Hepatocyte (in vitro differentiated cells): ENCODE measurements at regions not wholly inside any gene's neighbourhood (a gene's known extent, or its start where the extent isn't known, plus 50 kb on each side); places are given as distances from the start of the nearest gene placed in this dataset.

Experiments used
- DNase-seq: peaks from one replicate; pipeline ENCODE4 v3.0.0-alpha.2; 2016; ENCODE audit warnings: low spot score
- H2AFZ ChIP-seq: fragments of 200-600 bp; sonication (generic); 2 replicates; pipeline ENCODE4 v1.6.0; 2016; ENCODE audit warnings: antibody characterized with exemption, mild to moderate bottlenecking
- H3K27ac ChIP-seq: fragments of 200-600 bp; sonication (generic); 2 replicates; pipeline ENCODE4 v1.5.1; 2016; ENCODE audit warnings: mild to moderate bottlenecking
- H3K27me3 ChIP-seq: fragments of 200-600 bp; sonication (generic); 2 replicates; pipeline ENCODE4 v1.6.1; 2016
- H3K36me3 ChIP-seq: fragments of 200-600 bp; sonication (generic); replicated peaks from 2 replicates; pipeline ENCODE4 v1.5.1; 2016; ENCODE audit warnings: low read depth; ENCODE audit not compliant: insufficient read depth
- H3K4me1 ChIP-seq: fragments of 200-600 bp; sonication (generic); 2 replicates; pipeline ENCODE4 v1.5.1; 2016; ENCODE audit warnings: mild to moderate bottlenecking, moderate library complexity; ENCODE audit not compliant: insufficient read depth
- H3K4me2 ChIP-seq: fragments of 200-600 bp; sonication (generic); 2 replicates; pipeline ENCODE4 v1.6.0; 2016
- H3K4me3 ChIP-seq: fragments of 200-600 bp; sonication (generic); 2 replicates; pipeline ENCODE4 v1.5.1; 2016; ENCODE audit warnings: mild to moderate bottlenecking
- H3K79me2 ChIP-seq: fragments of 200-600 bp; sonication (generic); 2 replicates; pipeline ENCODE4 v1.6.0; 2017; ENCODE audit warnings: mild to moderate bottlenecking
- H3K9me2 ChIP-seq: fragments of 200-600 bp; sonication (generic); replicated peaks from 2 replicates; pipeline ENCODE4 v1.6.0; 2017; ENCODE audit warnings: mild to moderate bottlenecking; ENCODE audit not compliant: insufficient read depth
- H3K9me3 ChIP-seq: fragments of 200-600 bp; sonication (generic); 2 replicates; pipeline ENCODE4 v1.5.1; 2016; ENCODE audit warnings: low read depth, mild to moderate bottlenecking
- H4K20me1 ChIP-seq: fragments of 200-600 bp; sonication (generic); 2 replicates; pipeline ENCODE4 v1.6.0; 2016; ENCODE audit warnings: mild to moderate bottlenecking; ENCODE audit not compliant: insufficient read depth, poor library complexity, severe bottlenecking
- CTCF ChIP-seq: fragments of 200-600 bp; sonication (generic); IDR thresholded peaks from 2 replicates; pipeline ENCODE4 v1.5.1; 2016; ENCODE audit warnings: antibody characterized with exemption, mild to moderate bottlenecking; ENCODE audit not compliant: poor library complexity
- EZH2 ChIP-seq: fragments of 200-600 bp; sonication (generic); IDR thresholded peaks from 2 replicates; pipeline ENCODE4 v1.6.1; 2016; ENCODE audit warnings: antibody characterized with exemption, mild to moderate bottlenecking, borderline replicate concordance
- EZH2phosphoT487 ChIP-seq: fragments of 200-600 bp; sonication (generic); IDR thresholded peaks from one replicate; pipeline ENCODE4 v1.6.1; 2018; ENCODE audit warnings: antibody characterized with exemption, mild to moderate bottlenecking, low read depth, moderate library complexity; ENCODE audit not compliant: unreplicated experiment, severe bottlenecking
- WGBS: methylation state at CpG from one replicate; pipeline ENCODE4 v1.1.6; 2016; ENCODE audit warnings: low lambda C conversion rate; ENCODE audit errors: missing lambda C conversion rate; 5-methylcytosine and 5-hydroxymethylcytosine counted together

- Histone ChIP-seq H3K4me2 (no peak overlapping the region), H3K4me3 (no peak overlapping the region), H3K36me3 (no peaks in the 10 kb centered on the region), H3K27ac (no peak overlapping the region), H4K20me1 (no peaks in the 10 kb centered on the region), H2AFZ (no peak overlapping the region), H3K9me2 (no peaks in the 10 kb centered on the region), H3K4me1 (no peaks in the 10 kb centered on the region), H3K79me2 (no peaks in the 10 kb centered on the region), H3K27me3 (no peaks in the 10 kb centered on the region), H3K9me3 (no peaks in the 10 kb centered on the region)
- DNase-seq = no peak
- TF ChIP-seq CTCF (no peak), EZH2 (no peak), EZH2phosphoT487 (no peak)
Observed at GRCh38 chr3:87810452-87811016, 248.3 kb downstream of the CGGBP1 start.

- no peak overlapping the region for H3K4me2 ChIP-seq
- 73% methylated on average over 5 of the region's 5 CpGs for WGBS
- no peak for DNase-seq
- H3K27ac ChIP-seq = no peak overlapping the region
- no peak overlapping the region for H2AFZ ChIP-seq
- TF ChIP-seq EZH2phosphoT487 (no peak), CTCF (no peak), EZH2 (no peak)
- H3K79me2 ChIP-seq = no peaks in the 10 kb centered on the region
- no peaks in the 10 kb centered on the region for H3K27me3 ChIP-seq
- H3K4me1 ChIP-seq = no peaks in the 10 kb centered on the region
- no peaks in the 10 kb centered on the region for H4K20me1 ChIP-seq
- H3K9me2 ChIP-seq = no peaks in the 10 kb centered on the region
- no peaks in the 10 kb centered on the region for H3K36me3 ChIP-seq
- H3K4me3 ChIP-seq = no peak overlapping the region
- H3K9me3 ChIP-seq = no peaks in the 10 kb centered on the region
Observed at GRCh38 chr3:87805670-87806069, 253.1 kb downstream of the CGGBP1 start.

- Histone ChIP-seq H3K27ac (no peak overlapping the region), H3K4me3 (no peak overlapping the region), H3K9me3 (no peaks in the 10 kb centered on the region), H3K27me3 (no peaks in the 10 kb centered on the region), H4K20me1 (no peaks in the 10 kb centered on the region), H3K4me2 (no peak overlapping the region), H3K36me3 (no peaks in the 10 kb centered on the region), H3K9me2 (no peaks in the 10 kb centered on the region), H2AFZ (no peak overlapping the region), H3K79me2 (no peaks in the 10 kb centered on the region), H3K4me1 (no peaks in the 10 kb centered on the region)
- 52% methylated on average over 5 of the region's 5 CpGs for WGBS
- TF ChIP-seq CTCF (no peak), EZH2phosphoT487 (no peak), EZH2 (no peak)
- no peak for DNase-seq
Observed at GRCh38 chr3:87801409-87801808, 257.4 kb downstream of the CGGBP1 start.

- no peak overlapping the region for H2AFZ ChIP-seq
- H3K4me2 ChIP-seq = no peak overlapping the region
- H3K4me3 ChIP-seq = no peak overlapping the region
- H3K79me2 ChIP-seq = no peaks in the 10 kb centered on the region
- no peak for DNase-seq
- no peaks in the 10 kb centered on the region for H3K9me2 ChIP-seq
- TF ChIP-seq EZH2 (no peak), EZH2phosphoT487 (no peak), CTCF (no peak)
- H4K20me1 ChIP-seq = no peaks in the 10 kb centered on the region
- H3K9me3 ChIP-seq = no peaks in the 10 kb centered on the region
- H3K4me1 ChIP-seq = no peaks in the 10 kb centered on the region
- no peaks in the 10 kb centered on the region for H3K36me3 ChIP-seq
- H3K27me3 ChIP-seq = peaks cover 4% of the 10 kb centered on the region
- no peak overlapping the region for H3K27ac ChIP-seq
Observed at GRCh38 chr3:87800516-87800915, 258.3 kb downstream of the CGGBP1 start.
